Lower leg skin (tissue), 3 donors: ENCODE measurements at regions not wholly inside any gene's neighbourhood (a gene's known extent, or its start where the extent isn't known, plus 50 kb on each side); places are given as distances from the start of the nearest gene placed in this dataset.

Experiments used
- CTCF ChIP-seq, 3 donors: fragments of 450-650 bp; IDR thresholded peaks; one replicate each; pipeline ENCODE4 v1.5.1; 2016; ENCODE audit warnings: antibody characterized with exemption in 3 of 3, mild to moderate bottlenecking in 3 of 3, moderate library complexity in 2 of 3
- POLR2A ChIP-seq, 2 donors: fragments of 450-650 bp; IDR thresholded peaks; one replicate each; pipeline ENCODE4 v1.6.1; 2016 to 2017; ENCODE audit warnings: antibody characterized with exemption in 2 of 2, mild to moderate bottlenecking in 1 of 2, moderate library complexity in 1 of 2

- TF ChIP-seq CTCF (IDR thresholded peaks at IDR 0.05) (no peak), POLR2A (IDR thresholded peaks at IDR 0.05) (no peak)
Observed at GRCh38 chr2:57210855-57211254, 835.8 kb upstream of the VRK2 start.
